Medulla oblongata (tissue), 1 donor: ENCODE measurements at regions not wholly inside any gene's neighbourhood (a gene's known extent, or its start where the extent isn't known, plus 50 kb on each side); places are given as distances from the start of the nearest gene placed in this dataset.
A peak's percentile ranks its signal among the peaks of the same experiment; 100 is the strongest.

Source experiments
- DNase-seq: peaks from one replicate; pipeline ENCODE4 v3.0.0-alpha.2; 2015; ENCODE audit errors: extremely low spot score

GRCh38 chr14:60349663-60350365 lies 100.8 kb downstream of the PPM1A start:
- DNase-seq, result peak; percentile 72

- DNase-seq, result no peak
These were observed 101.3 kb downstream of the PPM1A start for GRCh38 chr14:60350366-60350720.

- DNase-seq, result no peak
These were observed 104.4 kb downstream of the PPM1A start for GRCh38 chr14:60353420-60353819.

- DNase-seq, result no peak
These were observed 106.7 kb downstream of the PPM1A start for GRCh38 chr14:60355768-60356167.

GRCh38 chr14:60356386-60356785 lies 107.4 kb downstream of the PPM1A start:
- no peak for DNase-seq

- peak; percentile 12 for DNase-seq
These were observed 108.0 kb downstream of the PPM1A start for GRCh38 chr14:60356906-60357550.

- DNase-seq, result no peak
These were observed 108.6 kb downstream of the PPM1A start for GRCh38 chr14:60357551-60358149.

- DNase-seq, result no peak
These were observed 114.3 kb downstream of the PPM1A start for GRCh38 chr14:60363275-60363674.

- no peak for DNase-seq
These were observed 114.7 kb downstream of the PPM1A start for GRCh38 chr14:60363687-60364086.

GRCh38 chr14:60381909-60382308 lies 104.0 kb downstream of the C14orf39 start:
- DNase-seq, result no peak
